Stimulated activated CD4-positive, alpha-beta T cell treated with anti-CD3 and anti-CD28 coated beads, Interleukin-1b, Interleukin-23, amount 100 ng/mL, for 48 hours (primary cell): ENCODE measurements at regions not wholly inside any gene's neighbourhood (a gene's known extent, or its start where the extent isn't known, plus 50 kb on each side); places are given as distances from the start of the nearest gene placed in this dataset.

Source experiments
- DNase-seq: peaks from one replicate; pipeline ENCODE4 v3.0.0-alpha.2; 2020

DNA sequence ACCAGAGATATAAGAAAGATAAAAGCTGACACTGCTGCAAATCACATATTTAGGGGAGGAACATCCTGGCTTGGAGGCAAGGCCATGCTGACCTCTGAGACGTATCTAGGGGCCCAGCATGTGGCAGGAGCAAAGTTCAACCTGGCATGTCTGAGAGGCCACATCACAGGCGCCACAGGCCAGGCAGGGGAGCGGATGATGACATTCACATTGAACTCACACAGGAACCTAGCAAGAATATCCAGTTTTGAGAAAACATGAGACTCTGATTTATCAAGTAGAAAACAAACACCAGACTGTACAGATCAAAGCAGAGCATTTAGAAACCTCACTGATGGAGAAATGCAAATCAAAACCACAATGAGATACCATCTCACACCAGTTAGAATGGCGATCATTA is 64.2 kb upstream of the STK32A start:
- no peak for DNase-seq

DNA sequence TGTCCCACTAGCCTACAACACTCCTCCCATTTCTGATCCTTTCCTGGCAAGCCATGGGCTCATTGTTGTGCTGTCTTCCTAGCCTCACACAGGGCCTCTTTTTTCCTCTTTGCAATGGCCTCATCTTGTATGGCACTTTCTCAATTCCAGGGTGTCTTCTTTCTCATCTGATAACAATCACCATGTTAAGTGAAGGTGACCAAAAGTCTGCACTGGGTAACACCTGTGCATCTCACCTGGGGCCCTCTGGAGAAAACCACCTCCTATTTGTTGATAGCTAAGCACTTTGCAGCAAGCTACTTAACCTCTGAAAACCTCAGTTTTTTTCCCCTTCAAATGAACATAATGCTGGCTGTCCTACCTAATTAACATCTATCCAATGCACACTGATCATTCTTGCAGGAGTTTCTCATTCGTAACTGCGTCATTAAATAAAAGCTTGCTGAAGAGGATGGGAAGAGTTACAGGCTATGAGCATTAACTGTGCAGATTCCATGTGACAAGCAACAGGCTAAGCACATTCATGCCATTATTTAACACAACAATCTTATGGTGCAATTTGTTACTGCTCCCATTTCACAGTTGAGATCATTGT is 60.1 kb upstream of the STK32A start:
- DNase-seq, result no peak

DNA sequence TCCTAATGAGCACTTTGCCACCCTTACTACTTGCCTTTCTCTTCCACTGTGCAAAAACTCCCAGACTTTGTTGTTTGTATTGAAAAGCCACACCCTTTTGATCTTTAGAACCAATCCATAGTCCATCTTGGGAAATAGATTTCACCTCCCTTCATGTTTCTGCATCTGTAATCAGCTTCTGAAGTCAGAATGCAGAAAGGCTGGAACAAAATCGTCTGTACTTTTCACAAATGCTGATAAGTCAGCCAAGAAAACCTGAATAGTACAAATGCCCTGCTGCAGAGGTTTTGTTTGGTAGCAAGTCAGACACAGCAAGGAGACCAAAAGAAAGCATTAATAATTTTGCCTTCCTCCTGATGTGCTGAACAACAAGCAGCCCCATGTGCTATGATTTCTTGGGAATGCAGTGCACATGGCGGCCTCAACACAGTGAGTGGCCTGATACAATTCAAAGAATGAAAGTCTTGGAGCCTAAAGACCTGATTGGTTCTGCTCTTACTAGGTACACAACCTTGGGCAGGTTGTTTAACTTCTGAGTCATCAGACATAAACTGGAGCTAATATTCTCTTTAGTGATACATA is 59.2 kb upstream of the STK32A start:
- DNase-seq, result no peak

DNA sequence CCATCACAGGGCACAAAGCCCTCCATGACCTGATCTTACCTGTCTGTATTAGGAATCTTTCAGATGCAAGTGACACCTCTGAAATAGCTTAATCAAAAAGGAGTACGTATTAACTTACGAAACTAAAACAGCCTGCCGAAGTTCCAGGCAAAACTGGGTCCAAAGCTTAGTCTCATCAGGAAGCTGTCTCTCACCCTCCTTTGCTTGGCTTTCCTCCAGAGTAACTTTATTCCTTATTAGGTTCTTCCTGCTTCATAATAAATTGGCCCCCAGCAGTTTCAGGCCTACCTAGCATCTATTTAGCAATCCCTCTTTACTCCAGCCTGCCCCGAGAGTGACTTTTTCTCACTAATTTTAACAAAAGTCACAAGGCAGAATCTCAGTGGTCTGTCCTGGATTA is 58.4 kb upstream of the STK32A start:
- DNase-seq, result no peak

DNA sequence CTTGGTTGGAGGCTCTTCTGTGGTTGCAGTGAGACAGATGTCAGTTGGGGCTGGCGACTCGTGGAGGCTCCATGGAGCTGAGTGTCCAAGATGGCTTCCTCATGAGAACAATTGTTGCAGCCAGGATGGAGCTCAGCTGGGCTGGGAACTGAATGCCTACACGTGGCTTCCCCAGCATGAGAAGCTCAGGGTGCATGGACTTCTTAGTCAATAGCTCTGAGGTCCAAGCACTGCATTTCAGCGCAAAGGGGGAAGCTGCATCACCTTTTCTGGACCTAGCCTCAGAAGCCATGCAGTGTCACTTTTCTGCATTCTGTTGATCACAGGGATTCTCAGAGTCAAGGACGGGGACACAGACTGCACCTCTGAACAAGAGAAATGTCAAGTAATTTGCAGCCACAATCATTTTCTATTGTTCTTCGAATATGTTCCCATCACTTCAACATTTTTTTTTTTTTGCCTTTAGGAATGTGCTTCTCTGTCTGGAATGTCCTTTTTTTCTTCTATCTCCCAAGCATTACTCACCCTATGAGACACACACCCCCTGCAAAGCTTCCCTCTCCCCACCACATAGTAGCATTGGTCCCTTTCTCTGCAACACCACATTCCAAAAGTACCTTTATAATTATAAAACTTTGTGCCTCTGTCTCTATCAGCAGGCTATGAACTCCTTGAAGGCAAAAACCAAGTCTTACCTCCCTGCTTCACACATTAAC is 57.5 kb upstream of the STK32A start:
- DNase-seq, result no peak

DNA sequence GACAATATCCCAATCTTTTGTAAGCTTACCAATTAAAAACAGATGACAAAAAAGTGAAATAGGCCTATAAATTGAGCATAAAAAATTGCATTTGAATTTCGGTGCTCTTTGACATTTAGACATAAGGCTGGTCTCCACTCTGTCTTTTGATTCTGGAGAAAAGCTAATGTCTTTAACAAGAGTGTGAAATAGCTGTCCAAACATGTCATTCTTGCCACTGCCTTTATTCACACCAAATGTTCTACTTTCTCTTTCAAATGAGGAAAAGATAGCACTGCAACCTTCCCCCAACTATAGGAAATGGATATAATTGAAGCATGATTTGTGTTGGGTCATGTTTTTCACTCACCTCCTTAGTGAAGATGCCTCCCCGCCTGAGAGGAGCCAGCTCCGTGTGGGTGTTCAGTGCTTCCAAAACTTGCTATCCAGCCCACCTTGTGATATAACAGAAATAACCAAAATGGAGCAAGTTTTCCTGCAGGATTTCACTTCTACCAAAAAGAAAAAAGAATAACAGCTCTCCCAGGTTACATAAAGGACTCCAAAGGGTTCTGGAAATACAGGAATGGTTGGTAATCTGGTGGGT is 55.2 kb upstream of the STK32A start:
- no peak for DNase-seq

DNA sequence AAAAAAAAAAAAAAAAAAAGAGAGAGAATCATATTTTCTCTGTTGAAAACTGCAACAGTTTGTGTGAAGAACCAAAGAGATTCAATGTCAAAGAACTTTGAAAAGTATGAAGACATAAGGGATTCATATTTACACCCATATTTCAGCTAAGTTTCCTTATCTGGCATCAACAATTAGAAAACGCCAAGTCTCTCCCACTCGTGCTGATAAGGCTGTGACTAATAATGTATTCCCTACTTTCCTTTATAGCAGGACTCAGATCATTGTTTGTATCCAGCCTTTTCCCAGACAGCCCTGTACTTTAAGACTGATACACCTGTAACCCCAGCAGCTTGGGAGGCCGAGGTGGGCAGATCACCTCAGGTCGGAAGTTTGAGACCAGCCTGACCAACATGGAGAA is 54.1 kb upstream of the STK32A start:
- no peak for DNase-seq
